Colonic mucosa (tissue), 4 donors: ENCODE measurements at regions not wholly inside any gene's neighbourhood (a gene's known extent, or its start where the extent isn't known, plus 50 kb on each side); places are given as distances from the start of the nearest gene placed in this dataset.

Experiments
- DNase-seq: peaks from one replicate; pipeline ENCODE4 v3.0.0-alpha.2; 2020
- H3K27ac ChIP-seq: fragments of 200-600 bp; one replicate; pipeline ENCODE4 v1.8.0; 2021
- H3K27me3 ChIP-seq: fragments of 200-600 bp; one replicate; pipeline ENCODE4 v1.8.0; 2021
- H3K36me3 ChIP-seq: fragments of 200-600 bp; one replicate; pipeline ENCODE4 v1.8.0; 2021
- H3K4me1 ChIP-seq: fragments of 200-600 bp; one replicate; pipeline ENCODE4 v1.8.0; 2021; ENCODE audit warnings: mild to moderate bottlenecking
- H3K4me3 ChIP-seq: fragments of 200-600 bp; one replicate; pipeline ENCODE4 v1.8.0; 2021
- H3K9ac ChIP-seq, 2 donors: one replicate each; pipeline ENCODE4 v1.7.0; 2013; ENCODE audit warnings: control low read depth in 2 of 2, low read depth in 2 of 2, low read length in 2 of 2
- H3K9me3 ChIP-seq: fragments of 200-600 bp; one replicate; pipeline ENCODE4 v1.8.0; 2021
- CTCF ChIP-seq: fragments of 200-600 bp; IDR thresholded peaks from one replicate; pipeline ENCODE4 v1.8.0; 2022; ENCODE audit warnings: antibody characterized with exemption, mild to moderate bottlenecking
- intact Hi-C: fragments of 100-400 bp; cut with DNase I; formaldehyde crosslinking; loops from one replicate; pipeline ENCODE4 v1.14.1; 2022
- donor health status: healthy.
- donor health status: DM: no; HTN: no; CAD: no.
- donor health status: DM: no; HTN: no; CAD: no.

GRCh38 chr6:159099276-159099675 lies 54.5 kb upstream of the TAGAP start:
- no peak overlapping the region for H3K27ac ChIP-seq
- DNase-seq = peak; percentile 10

GRCh38 chr6:159098636-159099106 lies 53.9 kb upstream of the TAGAP start:
- Histone ChIP-seq H3K4me3 (no peak overlapping the region), H3K9me3 (no peaks in the 10 kb centered on the region), H3K27ac (no peak overlapping the region), H3K4me1 (no peaks in the 10 kb centered on the region), H3K36me3 (no peaks in the 10 kb centered on the region), H3K9ac (no peak overlapping the region), H3K27me3 (no peaks in the 10 kb centered on the region)
- no peak for TF ChIP-seq CTCF
- DNase-seq = peak; percentile 18
- intact Hi-C loops = no loop called here

More at GRCh38 chr6:159099276-159099675, 54.5 kb upstream of the TAGAP start:
- H3K9ac ChIP-seq = no peak overlapping the region
- H3K27me3 ChIP-seq = no peaks in the 10 kb centered on the region
- intact Hi-C loops = no loop called here
- H3K4me1 ChIP-seq = peaks cover 3% of the 10 kb centered on the region
- H3K9me3 ChIP-seq = no peaks in the 10 kb centered on the region
- no peak overlapping the region for H3K4me3 ChIP-seq
- no peak for TF ChIP-seq CTCF
- H3K36me3 ChIP-seq = no peaks in the 10 kb centered on the region

- H3K27me3 ChIP-seq = no peaks in the 10 kb centered on the region
- no peak overlapping the region for H3K9ac ChIP-seq
- no peaks in the 10 kb centered on the region for H3K9me3 ChIP-seq
- no peaks in the 10 kb centered on the region for H3K4me1 ChIP-seq
- TF ChIP-seq CTCF = no peak
- H3K4me3 ChIP-seq = no peak overlapping the region
- intact Hi-C loops = no loop called here
- peak; percentile 6 for DNase-seq
- no peak overlapping the region for H3K27ac ChIP-seq
- no peaks in the 10 kb centered on the region for H3K36me3 ChIP-seq
These were observed 52.5 kb upstream of the TAGAP start for GRCh38 chr6:159097256-159097655.

- intact Hi-C loops = no loop called here
- no peaks in the 10 kb centered on the region for H3K4me1 ChIP-seq
- H3K4me3 ChIP-seq = no peak overlapping the region
- H3K36me3 ChIP-seq = no peaks in the 10 kb centered on the region
- peak; percentile 12 for DNase-seq
- TF ChIP-seq CTCF = no peak
- H3K9me3 ChIP-seq = no peaks in the 10 kb centered on the region
- H3K9ac ChIP-seq = no peak overlapping the region
- H3K27ac ChIP-seq = no peak overlapping the region
- no peaks in the 10 kb centered on the region for H3K27me3 ChIP-seq
These were observed 50.8 kb upstream of the TAGAP start for GRCh38 chr6:159095616-159096015.

GRCh38 chr6:159094444-159095252 lies 49.9 kb upstream of the TAGAP start:
- TF ChIP-seq CTCF = no peak
- no peaks in the 10 kb centered on the region for H3K4me1 ChIP-seq
- H3K9ac ChIP-seq = no peak overlapping the region
- DNase-seq = no peak
- no peak overlapping the region for H3K4me3 ChIP-seq
- no peak overlapping the region for H3K27ac ChIP-seq
- no peaks in the 10 kb centered on the region for H3K36me3 ChIP-seq
- H3K27me3 ChIP-seq = no peaks in the 10 kb centered on the region
- no peaks in the 10 kb centered on the region for H3K9me3 ChIP-seq
- intact Hi-C loops = no loop called here
